Immature natural killer cell (primary cell): ENCODE measurements at regions not wholly inside any gene's neighbourhood (a gene's known extent, or its start where the extent isn't known, plus 50 kb on each side); places are given as distances from the start of the nearest gene placed in this dataset.
"Not testable (repeated sequence)": the region's sequence is repeated elsewhere in the genome, so short reads cannot be mapped to it uniquely, and the experiment has no call there.

Experiments
- DNase-seq, 3 donors: peaks; one replicate each; pipeline ENCODE4 v3.0.0; 2022; ENCODE audit warnings: mixed read lengths in 1 of 3
- H3K27ac Mint-ChIP-seq, 6 donors: one replicate each; pipeline ENCODE4 v1.8.0; 2020; ENCODE audit warnings: mixed read lengths in 6 of 6, mild to moderate bottlenecking in 5 of 6, inconsistent platforms in 4 of 6, moderate library complexity in 3 of 6
- H3K27me3 Mint-ChIP-seq, 3 donors: one replicate each; pipeline ENCODE4 v1.8.0; 2020 to 2021; ENCODE audit warnings: low read depth in 3 of 3, mild to moderate bottlenecking in 3 of 3, mixed read lengths in 3 of 3, moderate library complexity in 3 of 3, inconsistent platforms in 1 of 3
- H3K36me3 Mint-ChIP-seq, 3 donors: one replicate each; pipeline ENCODE4 v1.8.0; 2020; ENCODE audit warnings: mixed read lengths in 3 of 3, inconsistent platforms in 2 of 3, mild to moderate bottlenecking in 2 of 3
- H3K4me1 Mint-ChIP-seq, 2 donors: one replicate each; pipeline ENCODE4 v1.8.0; 2020; ENCODE audit warnings: inconsistent platforms in 2 of 2, mild to moderate bottlenecking in 2 of 2, mixed read lengths in 2 of 2, moderate library complexity in 1 of 2
- H3K4me3 Mint-ChIP-seq, 5 donors: one replicate each; pipeline ENCODE4 v1.8.0; 2020; ENCODE audit warnings: mild to moderate bottlenecking in 5 of 5, mixed read lengths in 5 of 5, inconsistent platforms in 3 of 5, moderate library complexity in 3 of 5
- H3K9me3 Mint-ChIP-seq, 6 donors: one replicate each; pipeline ENCODE4 v1.8.0; 2020; ENCODE audit warnings: mild to moderate bottlenecking in 6 of 6, mixed read lengths in 6 of 6, inconsistent platforms in 4 of 6, moderate library complexity in 3 of 6

- DNase-seq, H3K27me3 Mint-ChIP-seq, H3K4me3 Mint-ChIP-seq, H3K36me3 Mint-ChIP-seq, H3K9me3 Mint-ChIP-seq: not testable (repeated sequence)
- H3K4me1 Mint-ChIP-seq: peaks cover 9 to 19% of the 10 kb centered on the region in 2 donors
- H3K27ac Mint-ChIP-seq: peak overlapping the region in 3 of 6 donors; percentile 7 to 24 (median 10)
Measured at GRCh38 chr7:159305185-159305584, 160.5 kb upstream of the VIPR2 start.

DNA sequence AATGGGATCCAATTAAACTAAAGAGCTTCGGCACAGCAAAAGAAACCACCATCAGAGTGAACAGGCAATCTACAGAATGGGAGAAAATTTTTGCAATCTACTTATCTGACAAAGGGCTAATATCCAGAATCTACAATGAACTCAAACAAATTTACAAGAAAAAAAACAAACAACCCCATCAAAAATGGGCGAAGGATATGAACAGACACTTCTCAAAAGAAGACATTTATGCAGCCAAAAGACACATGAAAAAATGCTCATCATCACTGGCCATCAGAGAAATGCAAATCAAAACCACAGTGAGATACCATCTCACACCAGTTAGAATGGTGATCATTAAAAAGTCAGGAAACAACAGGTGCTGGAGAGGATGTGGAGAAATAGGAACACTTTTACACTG lies 158.8 kb upstream of the VIPR2 start:
- peaks cover 9 to 19% of the 10 kb centered on the region in 2 donors for H3K4me1 Mint-ChIP-seq
- H3K27me3 Mint-ChIP-seq, H3K9me3 Mint-ChIP-seq, H3K4me3 Mint-ChIP-seq, H3K27ac Mint-ChIP-seq, DNase-seq, H3K36me3 Mint-ChIP-seq: not testable (repeated sequence)

- peaks cover 2 to 6% (median 5%) of the 10 kb centered on the region in 3 donors for H3K27me3 Mint-ChIP-seq
- H3K9me3 Mint-ChIP-seq: peaks cover 0 to 9% (median 1%) of the 10 kb centered on the region in 6 donors
- peaks cover 0 to 4% (median 0%) of the 10 kb centered on the region in 3 donors for H3K36me3 Mint-ChIP-seq
- peaks cover 6 to 18% of the 10 kb centered on the region in 2 donors for H3K4me1 Mint-ChIP-seq
- DNase-seq: peak; percentile 7 to 29 (median 23)
- no peak overlapping the region for H3K4me3 Mint-ChIP-seq
- peak overlapping the region in 4 of 6 donors; percentile 14 to 60 (median 44) for H3K27ac Mint-ChIP-seq
Measured at GRCh38 chr7:159296093-159296681, 151.5 kb upstream of the VIPR2 start.

DNA sequence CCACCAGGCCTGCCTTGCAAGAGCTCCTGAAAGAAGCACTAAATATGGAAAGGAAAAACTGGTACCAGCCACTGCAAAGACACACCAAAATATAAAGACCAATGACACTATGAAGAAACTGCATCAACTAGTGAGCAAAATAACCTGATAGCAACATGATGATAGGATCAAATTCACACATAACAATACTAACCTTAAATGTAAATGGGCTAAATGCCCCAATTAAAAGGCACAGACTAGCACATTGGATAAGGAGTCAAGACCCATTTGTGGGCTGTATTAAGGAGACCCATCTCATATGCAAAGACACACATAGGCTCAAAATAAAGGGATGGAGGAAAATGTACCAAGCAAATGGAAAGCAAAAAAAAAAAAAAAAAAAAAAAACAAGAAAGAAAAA lies 141.8 kb upstream of the VIPR2 start:
- not testable (repeated sequence) for DNase-seq, H3K4me1 Mint-ChIP-seq, H3K27ac Mint-ChIP-seq, H3K4me3 Mint-ChIP-seq, H3K27me3 Mint-ChIP-seq
- Mint-ChIP-seq H3K36me3 (peaks cover 13 to 21% (median 19%) of the 10 kb centered on the region in 3 donors), H3K9me3 (peaks cover 8 to 27% (median 14%) of the 10 kb centered on the region in 6 donors)

GRCh38 chr7:159281573-159281972 lies 136.9 kb upstream of the VIPR2 start:
- Mint-ChIP-seq H3K27ac (no peak overlapping the region), H3K4me1 (no peaks in the 10 kb centered on the region), H3K27me3 (peaks cover 3 to 10% (median 4%) of the 10 kb centered on the region in 3 donors), H3K4me3 (no peak overlapping the region), H3K9me3 (peaks cover 2 to 23% (median 11%) of the 10 kb centered on the region in 6 donors), H3K36me3 (peaks cover 3 to 12% (median 8%) of the 10 kb centered on the region in 3 donors)
- no peak for DNase-seq

- Mint-ChIP-seq H3K27me3 (peaks cover 3 to 4% (median 3%) of the 10 kb centered on the region in 3 donors), H3K4me1 (no peaks in the 10 kb centered on the region), H3K36me3 (peaks cover 0 to 6% (median 5%) of the 10 kb centered on the region in 3 donors), H3K9me3 (peaks cover 0 to 20% (median 8%) of the 10 kb centered on the region in 6 donors), H3K27ac (no peak overlapping the region), H3K4me3 (no peak overlapping the region)
- no peak for DNase-seq
Measured at GRCh38 chr7:159280008-159280407, 135.3 kb upstream of the VIPR2 start.

- DNase-seq: no peak
- Mint-ChIP-seq H3K27ac (no peak overlapping the region), H3K27me3 (peaks cover 2 to 7% (median 2%) of the 10 kb centered on the region in 3 donors), H3K4me1 (peaks cover 5% of the 10 kb centered on the region in 2 donors), H3K36me3 (peaks cover 12 to 25% (median 22%) of the 10 kb centered on the region in 3 donors), H3K4me3 (no peak overlapping the region), H3K9me3 (peaks cover 12 to 49% (median 27%) of the 10 kb centered on the region in 6 donors)
Measured at GRCh38 chr7:159272739-159273138, 128.1 kb upstream of the VIPR2 start.

- Mint-ChIP-seq H3K9me3 (peaks cover 12 to 46% (median 23%) of the 10 kb centered on the region in 6 donors), H3K4me1 (peaks cover 5% of the 10 kb centered on the region in 2 donors), H3K36me3 (peaks cover 16 to 29% (median 22%) of the 10 kb centered on the region in 3 donors), H3K4me3 (no peak overlapping the region), H3K27ac (no peak overlapping the region), H3K27me3 (peaks cover 0 to 7% (median 2%) of the 10 kb centered on the region in 3 donors)
- DNase-seq: no peak
Measured at GRCh38 chr7:159271781-159272180, 127.1 kb upstream of the VIPR2 start.

GRCh38 chr7:159269745-159270144 lies 125.1 kb upstream of the VIPR2 start:
- no peak for DNase-seq
- Mint-ChIP-seq H3K4me1 (peaks cover 5% of the 10 kb centered on the region in 2 donors), H3K4me3 (no peak overlapping the region), H3K27ac (no peak overlapping the region), H3K36me3 (peaks cover 14 to 35% (median 16%) of the 10 kb centered on the region in 3 donors), H3K27me3 (peaks cover 0 to 4% (median 2%) of the 10 kb centered on the region in 3 donors), H3K9me3 (peaks cover 14 to 31% (median 21%) of the 10 kb centered on the region in 6 donors)

GRCh38 chr7:159263430-159263829 lies 118.8 kb upstream of the VIPR2 start:
- Mint-ChIP-seq H3K27me3 (peaks cover 0 to 8% (median 2%) of the 10 kb centered on the region in 3 donors), H3K9me3 (peaks cover 0 to 18% (median 12%) of the 10 kb centered on the region in 6 donors), H3K27ac (no peak overlapping the region), H3K4me3 (no peak overlapping the region), H3K36me3 (peaks cover 11 to 32% (median 13%) of the 10 kb centered on the region in 3 donors), H3K4me1 (no peaks in the 10 kb centered on the region)
- DNase-seq: no peak

DNA sequence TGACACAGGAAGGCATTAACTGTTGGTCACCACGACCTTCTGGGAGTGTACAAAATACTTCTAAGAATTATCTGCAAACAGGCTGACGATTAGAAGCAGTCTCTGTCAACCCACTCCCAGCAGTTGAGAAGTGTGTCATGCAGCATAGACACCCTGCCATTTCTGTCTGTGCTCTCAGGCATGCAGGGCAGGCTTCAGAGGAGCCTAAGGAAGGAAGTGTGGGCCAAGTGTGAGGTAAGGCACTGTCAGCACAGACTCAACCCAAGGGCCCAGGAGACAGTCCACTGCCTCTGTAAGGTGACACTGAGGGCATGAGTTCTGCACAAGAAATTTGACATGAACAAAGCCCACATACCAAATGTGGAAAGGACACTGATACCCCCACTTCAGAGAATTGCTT lies 109.0 kb upstream of the VIPR2 start:
- Mint-ChIP-seq H3K4me1 (peaks cover 39 to 41% of the 10 kb centered on the region in 2 donors), H3K4me3 (peak overlapping the region; percentile 59 to 80 (median 72)), H3K9me3 (no peaks in the 10 kb centered on the region), H3K27ac (peak overlapping the region; percentile 79 to 97 (median 92)), H3K27me3 (peaks cover 0 to 5% (median 2%) of the 10 kb centered on the region in 3 donors), H3K36me3 (peaks cover 0 to 4% (median 3%) of the 10 kb centered on the region in 3 donors)
- peak; percentile 42 to 59 (median 47) for DNase-seq

DNA sequence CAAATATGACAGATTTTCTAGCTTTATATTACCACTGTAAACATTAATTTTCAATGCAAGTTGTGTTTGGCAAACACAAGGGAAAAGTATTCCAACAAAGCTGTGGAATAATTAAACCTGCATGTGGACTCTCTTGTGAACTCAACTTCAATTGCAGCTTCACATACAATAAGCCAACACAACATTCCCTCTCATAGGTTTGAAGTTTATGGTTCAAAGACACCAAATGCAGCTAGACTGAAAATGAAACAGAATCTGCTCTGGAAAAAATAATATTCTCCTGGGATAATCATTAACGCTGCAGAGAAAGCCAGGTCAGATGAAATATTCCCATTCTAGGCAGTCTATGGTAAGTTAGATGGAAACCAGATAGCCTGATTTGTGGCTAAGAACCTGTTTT lies 105.8 kb upstream of the VIPR2 start:
- Mint-ChIP-seq H3K4me3 (no peak overlapping the region), H3K27ac (no peak overlapping the region), H3K4me1 (peaks cover 65 to 71% of the 10 kb centered on the region in 2 donors)

DNA sequence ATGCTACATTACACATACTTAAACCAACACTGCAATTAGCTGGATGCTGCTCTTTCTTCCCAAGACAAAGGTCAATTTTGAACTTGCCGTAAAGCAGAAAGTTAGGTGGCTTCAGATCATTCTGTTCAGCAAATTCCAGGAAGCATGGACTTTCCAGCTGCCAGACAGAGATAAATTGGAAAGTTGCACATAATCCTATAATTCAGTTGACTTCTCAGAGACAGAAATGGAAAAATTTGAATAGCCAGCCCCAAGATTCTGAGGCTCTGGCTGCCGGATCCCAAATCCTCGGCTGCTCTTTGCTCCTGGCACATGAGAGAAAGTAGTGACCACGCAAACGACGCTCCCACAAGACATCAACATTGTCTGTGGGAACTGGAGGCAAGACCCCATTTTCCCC lies 105.0 kb upstream of the VIPR2 start:
- H3K36me3 Mint-ChIP-seq: peaks cover 0 to 3% (median 0%) of the 10 kb centered on the region in 3 donors
- H3K9me3 Mint-ChIP-seq: no peaks in the 10 kb centered on the region
- no peak overlapping the region for H3K27ac Mint-ChIP-seq
- DNase-seq: no peak
- H3K4me1 Mint-ChIP-seq: peaks cover 61 to 73% of the 10 kb centered on the region in 2 donors
- H3K27me3 Mint-ChIP-seq: peaks cover 3 to 5% (median 4%) of the 10 kb centered on the region in 3 donors
- no peak overlapping the region for H3K4me3 Mint-ChIP-seq

More for the DNA sequence above, 105.8 kb upstream of the VIPR2 start:
- DNase-seq: no peak
- H3K9me3 Mint-ChIP-seq: no peaks in the 10 kb centered on the region
- peaks cover 0 to 3% (median 0%) of the 10 kb centered on the region in 3 donors for H3K36me3 Mint-ChIP-seq
- H3K27me3 Mint-ChIP-seq: peaks cover 3 to 5% (median 3%) of the 10 kb centered on the region in 3 donors

- DNase-seq: peak in 1 of 3 donors; percentile 12
- peak overlapping the region; percentile 44 to 77 (median 57) for H3K4me3 Mint-ChIP-seq
- H3K27ac Mint-ChIP-seq: peak overlapping the region; percentile 2 to 86 (median 81)
- H3K36me3 Mint-ChIP-seq: peaks cover 0 to 3% (median 0%) of the 10 kb centered on the region in 3 donors
- peaks cover 45 to 55% of the 10 kb centered on the region in 2 donors for H3K4me1 Mint-ChIP-seq
- no peaks in the 10 kb centered on the region for H3K9me3 Mint-ChIP-seq
- peaks cover 3 to 4% (median 3%) of the 10 kb centered on the region in 3 donors for H3K27me3 Mint-ChIP-seq
Measured at GRCh38 chr7:159247910-159248309, 103.2 kb upstream of the VIPR2 start.
